ENCODE measurements at regions not wholly inside any gene's neighbourhood (a gene's known extent, or its start where the extent isn't known, plus 50 kb on each side); places are given as distances from the start of the nearest gene placed in this dataset.
"Not testable (repeated sequence)": the region's sequence is repeated elsewhere in the genome, so short reads cannot be mapped to it uniquely, and the experiment has no call there.

GRCh38 chr7:149669121-149669818 lies 104.1 kb downstream of the ZNF467 start:
- no peak overlapping the region for H3K4me3 ChIP-seq (ENCODE audit: low read length)
- no peak for TF ChIP-seq ZNF274 (IDR thresholded peaks at IDR 0.05; ENCODE audit: low read depth, low read length)

- H3K4me3 ChIP-seq (ENCODE audit: low read length) = no peak overlapping the region
Observed at GRCh38 chr7:149666360-149666945, 106.9 kb downstream of the ZNF467 start.

GRCh38 chr7:149665618-149666017 lies 107.8 kb downstream of the ZNF467 start:
- H3K4me3 ChIP-seq (ENCODE audit: low read length) = not testable (repeated sequence)

More at GRCh38 chr7:149666360-149666945, 106.9 kb downstream of the ZNF467 start:
- TF ChIP-seq ZNF274 (IDR thresholded peaks at IDR 0.05; ENCODE audit: low read depth, low read length) = no peak

DNA sequence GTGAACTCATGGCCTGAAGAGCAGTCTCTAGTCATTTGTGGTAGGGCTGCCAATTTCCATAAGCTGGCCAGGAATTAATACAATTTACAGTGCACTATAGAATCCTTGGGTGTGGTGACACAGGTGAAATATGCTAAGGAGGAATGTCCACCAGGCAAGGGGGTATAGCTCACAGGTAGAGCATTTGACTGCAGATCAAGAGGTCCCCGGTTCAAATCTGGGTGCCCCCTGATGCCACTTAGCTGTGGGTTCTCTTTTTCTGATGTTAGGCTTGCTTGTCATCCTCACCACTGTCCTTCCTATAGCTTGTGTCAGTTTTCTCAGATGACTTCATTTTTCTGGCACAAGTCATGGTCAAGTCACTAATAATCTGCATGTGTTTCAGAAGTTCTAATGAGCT lies 108.7 kb downstream of the ZNF467 start:
- no peak for TF ChIP-seq ZNF274 (IDR thresholded peaks at IDR 0.05; ENCODE audit: low read depth, low read length)
- no peak overlapping the region for H3K4me3 ChIP-seq (ENCODE audit: low read length)

DNA sequence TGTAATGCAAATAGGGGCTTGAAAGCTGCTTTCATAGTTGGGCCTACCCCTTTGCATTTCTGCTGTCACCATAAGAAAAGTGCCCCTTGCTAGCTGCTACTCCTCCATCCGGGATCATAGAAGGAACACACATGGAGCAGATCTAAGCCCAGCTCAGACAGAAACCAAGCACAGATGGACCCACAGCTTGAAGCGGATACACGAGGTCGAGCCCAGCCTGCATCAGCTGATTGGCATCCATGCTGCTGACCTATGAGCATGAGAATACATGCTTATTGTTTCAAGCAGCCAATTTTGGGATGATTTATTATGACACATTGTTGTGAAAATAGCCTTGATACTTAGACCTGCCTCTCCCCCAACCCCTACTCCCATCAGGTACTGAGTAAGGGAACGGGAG lies 109.2 kb downstream of the ZNF467 start:
- H3K4me3 ChIP-seq (ENCODE audit: low read length) = no peak overlapping the region
- no peak for TF ChIP-seq ZNF274 (IDR thresholded peaks at IDR 0.05; ENCODE audit: low read depth, low read length)

GRCh38 chr7:149662591-149663095 lies 110.7 kb downstream of the ZNF467 start:
- no peak overlapping the region for H3K4me3 ChIP-seq (ENCODE audit: low read length)
- no peak for TF ChIP-seq ZNF274 (IDR thresholded peaks at IDR 0.05; ENCODE audit: low read depth, low read length)

- TF ChIP-seq ZNF274 (IDR thresholded peaks at IDR 0.05; ENCODE audit: low read depth, low read length) = no peak
- H3K4me3 ChIP-seq (ENCODE audit: low read length) = no peak overlapping the region
Observed at GRCh38 chr7:149655784-149656183, 117.6 kb downstream of the ZNF467 start.

DNA sequence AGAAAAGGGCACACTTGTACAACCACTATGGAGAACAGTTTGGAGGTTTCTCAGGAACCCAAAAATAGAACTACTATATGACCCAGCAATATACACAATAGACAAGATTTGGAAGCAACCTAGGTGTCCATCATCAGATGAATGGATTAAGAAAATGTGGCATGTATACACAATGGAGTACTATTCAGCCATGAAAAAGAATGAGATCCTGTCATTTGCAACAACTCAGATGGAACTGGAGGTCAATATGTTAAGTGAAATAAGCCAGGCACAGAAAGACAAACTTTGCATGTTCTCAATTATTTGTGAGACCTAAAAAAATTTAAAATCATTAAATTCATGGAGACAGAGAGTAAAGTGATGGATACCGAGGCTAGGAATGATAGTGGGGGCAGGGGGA lies 118.8 kb downstream of the ZNF467 start:
- no peak for TF ChIP-seq ZNF274 (IDR thresholded peaks at IDR 0.05; ENCODE audit: low read depth, low read length)
- H3K4me3 ChIP-seq (ENCODE audit: low read length) = no peak overlapping the region

- not testable (repeated sequence) for H3K4me3 ChIP-seq (ENCODE audit: low read length)
Observed at GRCh38 chr7:149650190-149650589, 123.2 kb downstream of the ZNF467 start.

- H3K4me3 ChIP-seq (ENCODE audit: low read length) = no peak overlapping the region
- TF ChIP-seq ZNF274 (IDR thresholded peaks at IDR 0.05; ENCODE audit: low read depth, low read length) = no peak
Observed at GRCh38 chr7:149644754-149645153, 128.6 kb downstream of the ZNF467 start.

- no peak for TF ChIP-seq ZNF274 (IDR thresholded peaks at IDR 0.05; ENCODE audit: low read depth, low read length)
- H3K4me3 ChIP-seq (ENCODE audit: low read length) = no peak overlapping the region
Observed at GRCh38 chr7:149642589-149642988, 130.8 kb downstream of the ZNF467 start.

DNA sequence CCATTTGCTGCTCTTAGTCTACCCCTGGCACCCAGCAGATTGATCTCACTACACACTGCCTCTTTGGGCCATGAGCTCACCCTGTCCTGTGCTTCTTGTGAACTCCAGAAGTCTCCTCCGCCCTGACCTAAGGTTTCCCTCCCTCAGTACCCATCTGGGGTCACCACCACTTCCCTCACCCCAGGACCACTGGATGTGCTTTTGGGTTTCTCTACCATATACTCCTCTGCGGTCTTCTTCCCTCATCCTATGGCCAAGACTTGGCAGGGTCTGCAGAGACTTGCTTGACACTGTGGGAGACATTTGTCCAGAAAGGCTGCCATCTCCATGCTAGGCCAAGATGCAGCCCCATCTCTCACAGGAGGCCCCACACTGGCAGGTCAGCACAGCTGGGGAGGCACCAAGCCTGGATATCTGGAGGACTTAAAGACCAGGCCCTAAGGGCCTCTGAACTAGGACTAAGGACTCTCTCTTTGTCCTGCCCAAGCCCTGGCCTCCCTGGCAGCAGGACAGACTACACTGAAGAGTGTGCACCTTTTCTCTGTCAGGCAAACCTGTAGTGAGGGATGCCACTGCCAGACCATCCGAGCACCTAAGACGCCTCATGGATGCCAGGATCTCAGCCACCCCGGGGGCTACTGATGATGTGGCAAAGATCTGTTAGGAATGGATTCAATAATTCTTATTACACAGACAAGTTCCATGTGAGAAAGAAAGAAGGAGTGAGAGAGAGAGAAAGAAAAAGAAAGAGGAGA lies 134.6 kb downstream of the ZNF467 start:
- H3K4me3 ChIP-seq (ENCODE audit: low read length) = no peak overlapping the region
- no peak for TF ChIP-seq ZNF274 (IDR thresholded peaks at IDR 0.05; ENCODE audit: low read depth, low read length)

DNA sequence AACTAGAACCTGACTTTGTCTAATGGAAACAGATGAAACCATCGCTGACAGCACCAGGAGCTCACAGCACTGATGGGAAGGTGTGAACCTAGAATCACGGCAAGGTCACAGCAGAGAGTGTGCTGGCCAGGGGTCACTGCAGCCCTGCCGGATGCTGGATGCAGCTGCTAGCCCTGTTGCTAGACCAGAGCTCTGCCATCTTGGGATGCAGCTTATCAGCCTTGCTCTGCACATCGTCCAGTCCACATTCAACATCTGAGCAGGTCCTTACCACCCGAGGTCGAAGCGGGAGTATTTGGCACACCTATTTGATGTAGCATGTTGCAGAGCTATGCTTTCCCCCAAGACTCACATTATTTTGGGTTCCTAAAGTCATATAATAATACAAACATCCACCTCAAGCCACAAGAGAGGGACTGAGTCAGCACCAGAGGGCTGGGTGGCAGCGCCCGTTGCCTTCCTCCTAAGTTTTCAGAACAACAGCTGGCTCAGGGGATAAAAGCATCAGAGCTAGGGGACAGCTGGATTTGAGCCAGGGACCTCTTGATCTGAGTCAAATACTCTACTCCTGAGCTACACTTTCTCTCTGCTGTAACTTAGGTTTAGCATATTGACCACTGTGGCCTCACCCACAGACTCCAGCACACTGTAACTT lies 135.3 kb downstream of the ZNF467 start:
- no peak for TF ChIP-seq ZNF274 (IDR thresholded peaks at IDR 0.05; ENCODE audit: low read depth, low read length)
- H3K4me3 ChIP-seq (ENCODE audit: low read length) = no peak overlapping the region

- no peak for TF ChIP-seq ZNF274 (IDR thresholded peaks at IDR 0.05; ENCODE audit: low read depth, low read length)
Observed at GRCh38 chr7:149635561-149636329, 137.6 kb downstream of the ZNF467 start.

More at GRCh38 chr7:149635561-149636329, 137.6 kb downstream of the ZNF467 start:
- H3K4me3 ChIP-seq (ENCODE audit: low read length) = no peak overlapping the region

All from GM08714 (cell line).